NCI-H2196 (cell line): ENCODE measurements at regions not wholly inside any gene's neighbourhood (a gene's known extent, or its start where the extent isn't known, plus 50 kb on each side); places are given as distances from the start of the nearest gene placed in this dataset.
"Not testable (repeated sequence)": the region's sequence is repeated elsewhere in the genome, so short reads cannot be mapped to it uniquely, and the experiment has no call there.

Source experiments
- DNase-seq: peaks from one replicate; lab custom pipeline; 2025; ENCODE audit not compliant: unreplicated experiment; lab: John Stamatoyannopoulos, UW

GRCh38 chr12:125860672-125861288 lies 795.5 kb downstream of the AACS start:
- no peak for DNase-seq

- no peak for DNase-seq
Measured at GRCh38 chr12:125861299-125862281, 796.4 kb downstream of the AACS start.

GRCh38 chr12:125865236-125865635 lies 800.0 kb downstream of the AACS start:
- DNase-seq, result not testable (repeated sequence)

- no peak for DNase-seq
Measured at GRCh38 chr12:125871811-125872594, 806.8 kb downstream of the AACS start.

GRCh38 chr12:125873016-125873415 lies 807.8 kb downstream of the AACS start:
- DNase-seq, result no peak

- no peak for DNase-seq
Measured at GRCh38 chr12:125878483-125878882, 813.2 kb downstream of the AACS start.

- DNase-seq, result no peak
Measured at GRCh38 chr12:125882141-125882540, 816.9 kb downstream of the AACS start.

- no peak for DNase-seq
Measured at GRCh38 chr12:125888921-125889320, 823.7 kb downstream of the AACS start.

- DNase-seq, result no peak
Measured at GRCh38 chr12:125889742-125890141, 824.5 kb downstream of the AACS start.

GRCh38 chr12:125890366-125890905 lies 825.2 kb downstream of the AACS start:
- DNase-seq, result no peak

GRCh38 chr12:125890971-125891370 lies 825.7 kb downstream of the AACS start:
- DNase-seq, result no peak

- no peak for DNase-seq
Measured at GRCh38 chr12:125892276-125892675, 827.0 kb downstream of the AACS start.

GRCh38 chr12:125902991-125903390 lies 837.8 kb downstream of the AACS start:
- no peak for DNase-seq

- DNase-seq, result no peak
Measured at GRCh38 chr12:125907351-125907750, 842.1 kb downstream of the AACS start.

GRCh38 chr12:125919856-125920470 lies 854.7 kb downstream of the AACS start:
- no peak for DNase-seq

- DNase-seq, result no peak
Measured at GRCh38 chr12:125922330-125922729, 857.1 kb downstream of the AACS start.

- DNase-seq, result no peak
Measured at GRCh38 chr12:125936502-125936901, 871.3 kb downstream of the AACS start.

- DNase-seq, result no peak
Measured at GRCh38 chr12:125944446-125944845, 879.2 kb downstream of the AACS start.

GRCh38 chr12:125949471-125949870 lies 884.2 kb downstream of the AACS start:
- DNase-seq, result no peak

GRCh38 chr12:125954362-125954761 lies 889.1 kb downstream of the AACS start:
- DNase-seq, result no peak

GRCh38 chr12:125956186-125956585 lies 891.0 kb downstream of the AACS start:
- no peak for DNase-seq
